Cardiac fibroblast (primary cell): ENCODE measurements at regions not wholly inside any gene's neighbourhood (a gene's known extent, or its start where the extent isn't known, plus 50 kb on each side); places are given as distances from the start of the nearest gene placed in this dataset.

Source experiments
- DNase-seq, 2 donors: peaks; one replicate each; pipeline versions ENCODE4 v3.0.0 to v3.0.0-alpha.2; 2010; ENCODE audit warnings: low read depth in 2 of 2
- H3K4me3 ChIP-seq, 2 donors: replicated peaks in 1 of 2; 1 replicate in 1 of 2; 2 replicates in 1 of 2; pipeline ENCODE4 v1.5.1; 2011; ENCODE audit warnings: low read depth in 2 of 2, low read length in 2 of 2, mild to moderate bottlenecking in 2 of 2, moderate library complexity in 1 of 2
- CTCF ChIP-seq: IDR thresholded peaks from one replicate; pipeline ENCODE4 v1.5.1; 2011; ENCODE audit warnings: low read depth, mild to moderate bottlenecking, low read length, inconsistent platforms

- TF ChIP-seq CTCF: no peak
- peak in 1 of 2 donors; percentile 63 for DNase-seq
- no peak overlapping the region for H3K4me3 ChIP-seq
Measured at GRCh38 chr21:27681038-27681437, 714.1 kb upstream of the ADAMTS5 start.

- TF ChIP-seq CTCF: no peak
- no peak overlapping the region for H3K4me3 ChIP-seq
- no peak for DNase-seq
Measured at GRCh38 chr21:27680181-27680580, 713.3 kb upstream of the ADAMTS5 start.

GRCh38 chr21:27678511-27678910 lies 711.6 kb upstream of the ADAMTS5 start:
- DNase-seq: no peak
- no peak for TF ChIP-seq CTCF
- H3K4me3 ChIP-seq: no peak overlapping the region

GRCh38 chr21:27677546-27677945 lies 710.7 kb upstream of the ADAMTS5 start:
- H3K4me3 ChIP-seq: no peak overlapping the region
- no peak for TF ChIP-seq CTCF
- peak in 1 of 2 donors; percentile 6 for DNase-seq

- no peak for TF ChIP-seq CTCF
- DNase-seq: no peak
- no peak overlapping the region for H3K4me3 ChIP-seq
Measured at GRCh38 chr21:27675306-27675705, 708.4 kb upstream of the ADAMTS5 start.

GRCh38 chr21:27674041-27674615 lies 707.2 kb upstream of the ADAMTS5 start:
- no peak for TF ChIP-seq CTCF
- H3K4me3 ChIP-seq: no peak overlapping the region
- DNase-seq: peak; percentile 71 to 92

GRCh38 chr21:27673581-27673980 lies 706.7 kb upstream of the ADAMTS5 start:
- H3K4me3 ChIP-seq: no peak overlapping the region
- no peak for DNase-seq
- no peak for TF ChIP-seq CTCF
